Nucleus accumbens (tissue), 56 donors: ENCODE measurements at regions not wholly inside any gene's neighbourhood (a gene's known extent, or its start where the extent isn't known, plus 50 kb on each side); places are given as distances from the start of the nearest gene placed in this dataset.

Experiments used
- DNase-seq, 56 donors: peaks; one replicate each; lab custom pipeline; 2025; lab: John Stamatoyannopoulos, UW

DNA sequence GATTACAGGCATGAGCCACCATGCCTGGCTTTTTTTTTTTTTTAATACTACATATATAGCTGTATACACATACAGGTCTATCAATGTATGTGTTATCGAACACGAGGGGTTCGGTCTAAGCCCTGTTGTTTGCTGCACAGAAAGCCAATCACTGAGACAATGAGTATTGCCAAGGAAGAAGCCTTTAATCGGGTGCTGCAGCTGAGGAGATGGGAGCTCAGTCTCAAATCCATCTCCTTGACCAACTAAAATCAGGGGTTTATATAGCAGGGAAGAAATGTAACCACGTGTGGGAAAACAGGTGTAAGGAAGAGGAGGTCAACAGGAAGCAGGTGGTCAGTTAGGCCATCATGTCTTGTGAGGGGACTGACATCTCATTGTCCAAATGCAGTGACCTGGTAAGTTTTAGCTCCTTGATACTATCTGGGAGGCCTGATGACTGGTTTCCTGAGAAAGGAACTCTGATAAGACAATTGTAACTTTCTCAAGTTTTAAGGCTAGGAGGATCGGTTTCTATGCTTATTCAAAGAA lies 80.9 kb upstream of the MAP1LC3B2 start:
- DNase-seq = no peak

DNA sequence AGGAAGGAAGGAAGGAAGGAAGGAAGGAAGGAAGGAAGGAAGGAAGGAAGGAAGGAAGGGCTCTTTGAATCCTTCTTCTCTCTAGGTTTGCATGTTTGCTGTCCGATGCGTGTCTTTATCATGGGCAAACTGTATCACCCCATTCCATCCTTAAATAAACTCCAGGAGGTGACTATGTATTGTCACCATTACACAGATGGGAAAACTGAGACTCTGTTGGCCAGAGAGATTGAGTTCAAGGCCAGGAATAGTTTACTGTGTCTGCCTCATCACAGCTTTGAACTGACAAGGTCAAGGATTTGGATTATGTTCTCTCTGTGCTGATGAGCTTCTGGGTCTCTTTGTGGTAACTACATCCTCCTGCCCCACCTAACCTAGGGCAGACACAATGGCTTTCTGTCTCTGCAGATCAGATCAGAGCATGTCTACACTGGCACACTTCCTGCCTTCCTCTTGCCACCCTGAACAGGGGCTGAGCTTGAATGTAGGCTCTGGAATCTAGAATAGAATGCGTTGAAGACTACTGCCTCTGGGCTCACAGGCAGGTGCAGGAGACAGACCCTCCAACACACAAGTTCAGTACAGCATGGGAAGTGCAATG lies 78.9 kb upstream of the MAP1LC3B2 start:
- DNase-seq = no peak

DNA sequence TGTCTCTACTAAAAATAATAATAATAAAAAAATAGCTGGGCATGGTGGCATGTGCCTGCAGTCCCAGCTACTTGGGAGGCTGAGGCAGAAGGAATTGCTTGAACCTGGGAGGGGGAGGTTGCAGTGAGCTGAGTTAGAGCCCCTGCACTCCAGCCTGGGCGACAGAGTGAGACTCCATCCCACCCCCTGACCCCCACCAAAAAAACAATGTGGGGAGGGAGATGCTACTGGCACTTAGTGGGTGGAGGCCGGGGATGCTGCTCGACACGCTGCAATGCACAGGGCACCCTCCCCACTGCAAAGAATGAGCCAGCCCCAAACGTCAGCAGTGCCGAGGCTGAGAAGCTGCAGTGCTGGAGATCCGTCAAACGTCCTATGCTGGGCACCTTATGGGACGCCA lies 77.5 kb upstream of the MAP1LC3B2 start:
- no peak for DNase-seq

DNA sequence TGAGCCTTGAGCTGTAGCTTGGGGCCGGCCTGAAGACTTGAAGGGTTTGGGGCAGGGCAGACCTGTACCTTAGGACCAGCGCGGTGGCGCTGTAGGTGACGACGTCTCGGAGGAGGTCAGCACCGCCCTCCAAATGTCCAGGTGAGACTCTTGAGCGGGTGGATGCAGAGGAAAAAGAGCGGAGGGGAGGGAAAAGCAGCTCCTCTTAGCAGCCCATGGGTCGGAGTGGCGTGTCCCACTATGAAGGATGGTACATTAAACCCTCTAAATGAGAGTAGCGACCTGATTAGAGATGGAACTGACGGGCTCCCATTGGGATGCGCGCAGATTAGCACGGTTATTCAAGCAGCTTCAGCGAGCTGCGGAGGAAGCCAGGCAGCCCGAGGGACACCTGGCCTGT lies 77.0 kb upstream of the MAP1LC3B2 start:
- no peak for DNase-seq

DNA sequence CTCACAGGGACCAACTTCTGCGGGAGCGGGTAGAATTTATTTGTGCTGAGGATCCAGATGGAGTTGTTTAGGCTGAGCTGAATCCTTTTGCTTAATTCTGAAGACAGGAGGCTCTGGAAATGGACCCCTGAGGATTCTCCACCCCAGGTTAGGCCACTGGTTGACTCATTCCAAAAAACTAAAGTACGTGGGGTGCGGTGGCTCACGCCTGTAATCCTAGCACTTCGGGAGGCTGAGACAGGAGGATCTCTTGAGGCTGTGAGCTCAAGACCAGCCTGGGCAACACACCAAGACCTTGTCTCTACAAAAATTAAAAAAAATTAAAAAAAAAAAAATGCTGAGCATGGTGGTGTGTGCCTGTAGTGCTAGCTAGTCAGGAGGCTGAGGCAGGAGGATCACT lies 76.3 kb upstream of the MAP1LC3B2 start:
- no peak for DNase-seq

DNA sequence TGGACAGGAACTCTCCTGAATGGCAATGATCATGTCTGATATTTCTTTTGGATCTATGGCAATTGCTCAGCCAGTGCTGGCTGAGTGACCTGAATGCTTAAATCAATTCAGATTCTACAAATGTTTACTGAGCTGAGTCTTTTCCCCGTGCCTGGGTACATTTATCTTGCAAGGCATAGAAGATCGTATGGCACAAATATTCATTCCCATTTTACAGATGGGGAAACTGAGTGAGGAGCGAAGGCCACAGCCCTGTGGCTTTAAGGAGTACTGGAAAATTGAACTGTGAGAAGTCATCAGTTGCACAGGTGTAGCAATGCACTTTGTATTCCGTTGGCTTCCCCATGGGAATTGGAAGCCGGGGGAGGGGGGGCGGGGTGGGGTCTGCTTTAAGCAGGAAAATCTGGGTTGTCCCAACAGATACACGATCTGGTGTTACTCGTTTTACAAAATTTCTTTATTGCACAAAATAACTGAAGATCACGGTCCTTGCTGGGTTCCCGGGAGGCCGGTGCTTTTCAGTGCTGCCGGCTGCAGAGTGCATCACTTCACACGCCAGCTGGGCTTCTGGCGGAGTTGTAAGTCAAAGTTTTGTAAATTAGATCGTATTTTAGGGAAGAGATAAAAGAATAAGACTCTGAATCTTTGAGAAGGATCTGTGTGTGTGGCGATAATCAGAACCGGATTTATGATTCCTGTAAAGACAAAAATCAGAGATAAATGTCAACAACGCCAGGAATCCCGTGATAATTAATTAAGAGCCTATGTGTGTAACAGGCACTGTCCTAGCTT lies 75.0 kb upstream of the MAP1LC3B2 start:
- DNase-seq = no peak

DNA sequence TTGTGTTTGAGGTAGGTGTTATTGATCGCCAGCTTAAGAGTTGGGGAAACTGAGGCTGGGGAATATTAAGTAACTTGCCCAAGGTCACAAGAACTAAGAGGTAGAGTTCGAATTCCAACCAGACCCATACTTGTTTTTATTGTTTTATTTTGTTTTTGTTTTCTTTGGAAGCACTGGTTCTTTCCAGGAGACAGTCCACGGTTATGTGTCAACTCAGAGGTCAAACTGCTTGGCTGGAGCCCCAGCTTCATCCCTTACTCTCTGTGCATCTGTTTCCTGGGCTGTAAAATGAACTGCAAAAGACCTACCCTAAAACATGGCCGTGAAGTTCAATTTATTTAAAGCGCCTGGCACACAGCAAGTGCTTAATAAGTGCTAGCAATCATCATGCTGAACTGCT lies 74.4 kb upstream of the MAP1LC3B2 start:
- no peak for DNase-seq

DNA sequence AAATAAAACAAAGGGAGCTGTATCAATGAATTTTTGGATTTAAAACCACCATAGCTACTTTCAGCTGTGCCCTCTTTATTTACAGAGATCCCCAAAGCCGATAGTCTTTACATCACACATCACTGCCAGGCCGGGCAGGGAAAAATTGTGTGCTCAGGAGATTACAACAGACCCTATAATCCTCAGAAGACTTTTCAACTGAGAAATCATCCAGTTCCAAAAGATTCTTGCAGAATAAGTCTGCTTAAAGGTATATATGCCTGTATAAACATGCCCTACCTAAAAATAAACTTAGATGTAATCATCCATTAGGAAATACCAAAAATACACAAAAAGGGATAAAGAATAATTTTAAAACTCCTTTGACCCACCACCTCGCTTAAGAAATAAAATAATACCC lies 70.1 kb upstream of the MAP1LC3B2 start:
- no peak for DNase-seq

DNA sequence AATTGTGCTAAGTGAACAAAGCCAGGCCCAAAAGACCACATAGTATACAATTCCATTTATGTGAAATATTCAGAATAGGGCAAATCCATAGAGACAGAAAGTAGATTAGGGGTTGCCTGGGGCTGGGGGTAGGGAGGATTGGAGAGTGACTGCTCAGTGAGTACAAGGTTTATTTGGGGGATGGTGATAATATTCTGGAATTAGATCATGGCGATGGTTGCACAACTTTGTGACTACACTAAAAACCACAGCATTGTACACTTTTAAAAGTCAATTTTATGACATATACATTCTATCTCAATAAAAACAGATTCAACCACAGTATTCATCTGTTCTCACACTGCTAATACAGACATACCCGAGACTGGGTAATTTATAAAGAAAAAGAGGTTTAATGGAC lies 68.7 kb upstream of the MAP1LC3B2 start:
- DNase-seq = no peak

DNA sequence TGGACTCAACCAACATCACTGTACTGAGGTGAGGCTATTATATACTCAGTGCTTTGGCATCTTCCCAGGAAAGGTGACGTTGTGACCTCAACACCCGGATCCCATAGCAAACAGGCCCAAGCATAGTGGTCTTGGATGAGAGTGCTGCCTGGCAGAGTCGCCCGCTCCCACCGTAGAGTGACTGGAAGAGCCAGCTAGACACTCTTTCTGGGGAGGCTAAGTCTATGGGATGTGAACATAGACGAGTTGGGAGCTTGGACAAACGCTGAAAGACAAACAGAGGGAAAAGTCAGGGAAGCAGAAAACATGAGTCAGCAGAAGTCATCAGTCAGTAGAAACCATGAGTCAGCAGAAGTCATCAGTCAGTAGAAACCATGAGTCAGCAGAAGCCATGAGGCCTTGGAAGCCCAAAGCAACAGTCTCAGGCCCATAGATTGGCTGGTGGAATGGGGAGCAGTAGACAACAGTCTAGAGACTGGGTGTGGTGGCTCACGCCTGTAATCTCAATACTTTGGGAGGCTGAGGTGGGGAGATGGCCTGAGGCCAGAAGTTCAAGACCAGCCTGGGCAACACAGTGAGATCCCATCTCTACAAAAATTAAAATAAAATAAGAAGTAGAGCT lies 66.4 kb upstream of the MAP1LC3B2 start:
- DNase-seq = no peak

DNA sequence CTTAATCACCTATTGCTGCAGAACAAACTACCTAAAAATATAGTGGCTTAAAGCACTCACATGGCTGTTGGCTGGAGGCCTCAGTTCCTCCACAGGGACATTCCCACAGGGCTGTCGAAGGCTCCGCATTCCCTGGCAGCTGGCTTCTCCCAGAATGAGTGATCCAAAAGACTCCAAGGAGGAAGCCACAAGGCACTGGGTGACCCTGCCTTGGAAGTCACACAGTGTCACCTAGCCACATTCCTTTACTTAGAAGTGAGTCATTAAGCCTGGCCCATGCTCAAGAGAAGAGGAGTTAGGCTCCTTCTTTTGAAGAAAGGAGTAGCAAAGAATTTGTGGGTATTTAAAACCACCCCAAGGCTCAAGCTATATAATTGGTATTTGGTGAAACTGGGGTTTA lies 63.9 kb upstream of the MAP1LC3B2 start:
- DNase-seq = no peak

DNA sequence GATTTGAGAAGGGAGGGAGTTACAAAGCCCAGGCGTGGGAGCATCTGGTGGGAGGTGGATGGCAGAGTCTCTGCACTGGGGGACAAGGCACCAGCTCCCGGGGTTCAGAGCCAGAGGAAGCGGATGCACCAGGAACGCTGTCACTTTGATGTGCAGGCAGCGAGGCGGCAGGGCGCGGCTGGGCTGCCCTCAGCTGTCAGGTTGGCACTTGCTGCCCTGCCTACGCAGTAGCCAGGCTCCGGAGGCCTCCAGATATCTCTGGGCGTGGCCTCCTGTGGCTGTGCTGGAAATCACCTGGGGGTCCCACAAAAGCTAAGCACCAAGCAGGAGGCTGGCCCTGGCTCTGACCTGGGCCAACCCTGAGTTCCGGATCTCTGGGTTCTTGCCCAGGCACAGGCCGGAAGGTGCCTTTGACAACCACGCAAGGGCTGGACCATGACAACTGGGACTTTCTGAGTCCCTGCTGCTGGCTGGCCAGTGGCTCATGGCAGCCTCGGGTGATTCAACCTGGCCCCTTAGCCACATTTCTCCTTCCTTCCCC lies 62.1 kb upstream of the MAP1LC3B2 start:
- no peak for DNase-seq

DNA sequence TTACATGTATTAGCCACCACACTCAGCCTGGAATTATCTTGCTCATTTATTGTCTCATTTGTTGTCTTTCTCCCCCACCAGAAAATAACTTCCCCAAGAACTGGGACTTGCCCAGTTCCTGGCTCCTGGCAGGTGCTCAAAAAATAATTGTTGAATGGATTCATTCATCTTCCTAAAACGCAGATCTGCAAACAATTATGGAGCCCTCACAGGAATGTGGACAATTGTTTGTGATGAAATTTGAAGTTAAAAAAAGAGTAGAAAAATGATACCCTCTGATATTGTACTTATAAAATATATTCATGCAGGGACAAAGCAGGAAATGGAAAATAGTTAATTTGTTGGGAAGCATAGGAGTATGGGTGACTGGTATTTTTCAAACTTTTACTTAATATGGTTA lies 60.7 kb upstream of the MAP1LC3B2 start:
- DNase-seq = no peak

DNA sequence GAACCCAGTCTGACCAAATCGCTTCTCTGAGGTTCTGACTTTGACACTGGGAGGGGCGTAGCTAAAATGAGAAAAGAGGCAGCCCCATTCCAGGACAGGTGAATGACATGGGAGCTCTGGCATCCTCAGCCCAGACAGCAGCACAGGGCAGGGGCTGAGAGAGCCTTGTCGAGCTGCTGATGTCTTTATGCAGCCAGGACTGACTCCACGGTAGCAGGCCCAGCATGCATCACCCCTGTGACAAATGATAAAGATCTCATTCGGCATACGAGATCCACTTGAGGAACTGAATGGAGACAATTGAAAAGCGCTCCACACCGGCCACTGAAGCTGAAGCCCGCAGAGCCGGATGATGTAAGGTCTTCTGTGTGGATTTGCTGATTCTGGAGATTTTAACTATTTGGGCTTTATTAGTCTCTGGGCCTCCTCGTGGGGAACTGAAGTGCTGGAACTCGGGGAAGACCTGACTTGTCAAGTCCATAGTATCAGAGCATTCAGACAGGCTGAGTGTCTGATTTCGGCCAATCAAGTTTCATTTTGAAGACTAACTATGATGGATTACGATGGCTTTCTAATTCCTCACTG lies 56.9 kb upstream of the MAP1LC3B2 start:
- DNase-seq = no peak

DNA sequence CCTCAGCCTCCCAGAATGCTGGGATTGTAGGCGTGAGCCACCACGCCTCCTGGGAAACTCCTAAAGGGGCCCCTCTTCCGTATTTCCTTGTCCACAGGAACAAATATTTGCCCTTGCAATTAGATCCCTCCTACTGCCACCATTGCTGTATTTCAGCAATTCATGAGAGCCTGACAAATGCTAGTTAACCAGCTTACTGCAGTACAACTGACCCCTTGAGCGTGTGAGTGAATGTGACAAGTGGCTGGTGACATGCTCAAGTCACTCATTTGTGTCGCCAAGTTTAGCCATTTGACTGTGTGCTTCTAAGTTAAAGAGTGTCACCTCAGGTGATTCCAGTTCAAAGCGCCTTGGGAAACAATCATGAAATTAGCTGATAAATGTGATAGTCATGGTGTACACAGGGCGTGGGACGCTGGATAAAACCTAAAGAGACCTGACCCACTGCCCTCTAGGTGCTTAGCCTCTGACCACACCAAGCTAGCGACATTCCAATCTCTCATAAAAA lies 56.1 kb upstream of the MAP1LC3B2 start:
- DNase-seq = no peak

DNA sequence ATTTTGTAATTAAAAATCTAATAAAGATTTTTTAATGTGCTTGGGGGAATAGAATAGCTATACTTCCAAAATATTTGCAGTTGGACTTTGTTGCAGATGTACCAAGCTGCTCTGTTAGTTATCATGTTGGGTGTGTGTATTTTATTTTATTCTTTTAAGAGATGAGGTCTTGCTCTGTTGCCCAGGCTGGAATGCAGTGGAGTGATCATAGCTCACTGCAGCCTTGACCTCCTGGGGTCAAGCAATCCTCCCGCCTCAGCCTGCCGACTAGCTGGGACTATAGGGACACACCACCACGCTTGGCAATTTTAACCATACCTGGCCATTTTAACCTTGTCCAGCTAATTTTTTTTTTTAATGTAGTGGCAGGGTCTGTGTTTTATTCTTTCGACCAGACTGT lies 54.7 kb upstream of the MAP1LC3B2 start:
- DNase-seq = no peak

DNA sequence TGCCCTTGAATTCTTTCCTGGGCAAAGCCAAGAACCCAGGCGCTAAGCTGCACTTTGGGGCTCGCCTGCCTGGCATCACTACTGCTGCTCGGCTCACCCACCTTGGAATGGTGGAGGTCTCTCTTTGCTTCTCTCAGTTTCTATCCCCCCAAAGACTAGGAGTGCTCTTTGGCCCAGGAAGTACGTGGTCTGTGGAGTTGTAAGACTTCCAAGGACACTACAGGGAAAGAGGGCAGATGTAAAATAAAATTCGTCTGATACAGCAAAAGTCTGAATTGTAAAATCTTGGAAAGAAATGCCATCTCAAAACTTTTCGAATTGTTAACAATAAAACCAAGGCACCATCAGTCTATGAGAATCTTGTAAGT lies 52.5 kb upstream of the MAP1LC3B2 start:
- no peak for DNase-seq

DNA sequence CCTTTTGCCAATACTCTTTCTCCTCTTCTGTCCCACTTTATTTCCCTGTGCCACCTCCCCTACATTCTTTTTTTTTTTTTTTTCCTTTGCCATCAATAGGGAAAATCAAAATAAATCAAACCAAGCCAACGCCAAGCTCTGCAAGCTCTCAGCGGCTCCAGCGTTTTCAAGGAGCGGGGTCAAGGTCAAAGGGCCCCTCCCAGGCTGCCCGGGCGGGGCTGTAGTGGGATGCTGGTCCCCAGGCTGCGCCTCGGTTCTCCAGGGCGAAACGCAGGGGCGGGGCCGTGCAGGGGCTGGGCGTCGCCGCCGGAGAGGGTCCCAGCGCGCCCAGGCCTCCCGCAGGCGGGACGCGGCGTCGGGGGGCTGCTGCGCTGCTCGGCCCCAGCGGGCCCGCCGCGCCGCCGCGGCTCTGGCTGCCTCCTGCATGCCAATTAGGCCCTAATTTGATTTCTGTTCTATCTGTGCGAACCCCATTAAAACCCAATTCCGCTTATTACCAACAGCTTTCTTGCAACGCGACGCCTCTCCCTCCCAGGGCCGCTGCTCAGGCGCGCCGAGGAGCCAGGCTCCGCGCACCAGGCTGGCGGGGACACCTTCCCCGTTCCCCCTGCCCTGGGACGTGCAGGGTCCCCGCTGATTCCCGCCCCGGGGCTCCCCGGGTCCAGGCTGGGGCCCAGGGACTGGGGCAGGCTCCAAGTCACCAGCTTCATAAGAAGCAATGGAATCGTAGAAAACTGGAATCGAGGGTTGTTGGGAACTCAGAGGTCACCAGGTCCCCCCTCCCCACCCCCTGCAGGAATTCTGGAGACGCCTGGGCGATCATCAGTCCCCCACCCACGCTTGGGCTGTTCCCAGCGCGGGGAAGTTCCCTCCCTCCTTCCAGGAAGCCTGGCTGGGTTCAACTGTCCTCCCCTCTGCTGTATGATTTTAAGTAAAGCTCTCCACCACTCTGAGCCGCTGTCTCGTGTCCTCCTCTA lies 50.7 kb upstream of the MAP1LC3B2 start:
- DNase-seq = peak in 6 of 56 donors; percentile 4 to 37 (median 18)
